ENCODE measurements at regions not wholly inside any gene's neighbourhood (a gene's known extent, or its start where the extent isn't known, plus 50 kb on each side); places are given as distances from the start of the nearest gene placed in this dataset.
"Not testable (repeated sequence)": the region's sequence is repeated elsewhere in the genome, so short reads cannot be mapped to it uniquely, and the experiment has no call there.

DNA sequence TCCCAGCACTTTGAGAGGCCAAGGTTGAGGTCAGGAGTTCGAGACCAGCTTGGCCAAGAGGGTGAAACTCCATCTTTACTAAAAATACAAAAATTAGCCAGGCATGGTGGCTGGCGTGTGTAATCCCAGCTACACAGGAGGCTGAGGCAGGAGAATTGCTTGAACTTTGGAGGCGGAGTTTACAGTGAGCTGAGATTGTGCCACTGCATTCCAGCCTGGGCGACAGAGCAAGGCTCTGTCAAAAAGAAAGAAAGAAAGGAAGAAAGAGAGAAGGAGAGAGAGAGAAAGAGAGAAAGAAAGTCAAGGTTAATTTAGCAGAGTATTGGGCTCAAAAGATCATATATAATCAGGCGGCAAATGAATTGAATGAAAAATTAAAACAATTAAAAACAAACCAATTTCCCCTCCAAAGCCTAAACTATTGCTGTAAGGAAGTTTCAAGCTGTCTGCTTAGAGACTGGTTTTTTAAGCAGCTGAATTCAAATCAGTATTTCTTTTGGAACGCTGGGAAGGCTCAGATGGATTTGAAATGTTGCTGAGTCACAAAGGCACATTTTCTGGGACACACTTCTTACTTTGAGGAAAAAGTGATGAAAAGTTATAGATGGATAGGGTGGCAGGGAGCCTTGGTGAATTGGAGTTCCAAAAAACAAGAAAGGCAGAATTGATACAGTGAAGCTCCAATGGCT is 81.3 kb upstream of the BHLHE40 start:
- no peak for DNase-seq (ENCODE audit: low read depth)
- no peak overlapping the region for H3K4me3 ChIP-seq (ENCODE audit: low read depth, low read length)

DNA sequence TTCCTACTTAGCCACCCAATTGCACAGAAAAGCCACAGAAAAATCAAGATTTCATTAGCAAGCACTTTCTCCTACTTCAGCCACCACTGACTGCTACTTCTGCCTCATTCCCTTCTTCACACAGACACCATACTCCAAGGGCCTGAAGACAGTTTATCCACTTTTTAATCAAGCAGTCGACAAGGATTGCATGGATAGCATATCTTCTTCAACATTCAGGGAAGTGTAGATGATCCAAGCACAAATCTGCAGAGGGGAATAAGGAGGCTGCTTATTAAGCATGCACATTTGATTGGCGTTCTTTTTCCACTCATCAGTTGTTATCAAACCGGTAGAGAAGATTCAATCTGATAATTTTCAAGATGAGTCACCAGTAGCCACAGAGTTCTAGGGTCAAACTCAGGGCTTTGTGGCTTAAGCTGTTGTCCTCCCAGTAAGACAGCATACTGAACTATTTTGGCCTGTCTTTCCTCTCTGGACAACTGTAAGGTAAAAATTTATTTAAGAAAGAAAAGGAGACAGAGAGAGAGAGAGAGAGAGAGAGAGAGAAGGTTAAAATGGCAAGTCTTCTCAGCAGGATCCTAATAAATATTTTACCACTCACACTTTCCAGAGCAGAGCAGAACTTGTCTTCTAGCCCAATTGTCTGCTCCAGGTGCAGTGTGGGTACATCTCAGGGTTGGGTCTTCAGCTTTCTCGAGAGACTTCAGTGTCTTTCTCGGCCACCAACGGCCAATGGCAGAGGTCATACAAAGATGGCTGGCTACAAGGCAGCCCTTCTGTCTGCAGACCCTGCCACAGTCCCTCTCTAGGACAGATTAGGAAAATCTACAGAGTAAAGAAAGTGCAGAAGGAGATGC is 80.6 kb upstream of the BHLHE40 start:
- no peak for DNase-seq (ENCODE audit: low read depth)
- H3K4me3 ChIP-seq (ENCODE audit: low read depth, low read length) = no peak overlapping the region

DNA sequence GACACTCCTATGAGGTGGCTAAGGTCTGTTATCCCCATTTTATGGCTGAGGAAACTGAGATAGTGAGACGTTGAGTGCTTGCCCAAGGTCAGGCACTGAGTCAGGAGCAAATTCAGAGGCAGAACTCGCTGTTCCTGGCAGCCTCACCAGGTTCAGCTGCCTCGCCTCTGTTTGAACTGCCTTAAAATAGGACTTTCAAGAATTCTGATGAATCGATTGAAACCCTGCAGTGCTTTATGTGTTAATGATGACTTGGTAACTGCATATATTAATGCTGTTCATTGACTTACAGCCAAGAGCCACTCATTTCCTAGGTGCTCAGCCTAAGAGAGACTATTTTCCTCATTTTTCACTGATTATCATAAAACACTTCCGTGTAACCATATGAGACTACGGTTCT is 79.5 kb upstream of the BHLHE40 start:
- no peak for DNase-seq (ENCODE audit: low read depth)
- no peak overlapping the region for H3K4me3 ChIP-seq (ENCODE audit: low read depth, low read length)

DNA sequence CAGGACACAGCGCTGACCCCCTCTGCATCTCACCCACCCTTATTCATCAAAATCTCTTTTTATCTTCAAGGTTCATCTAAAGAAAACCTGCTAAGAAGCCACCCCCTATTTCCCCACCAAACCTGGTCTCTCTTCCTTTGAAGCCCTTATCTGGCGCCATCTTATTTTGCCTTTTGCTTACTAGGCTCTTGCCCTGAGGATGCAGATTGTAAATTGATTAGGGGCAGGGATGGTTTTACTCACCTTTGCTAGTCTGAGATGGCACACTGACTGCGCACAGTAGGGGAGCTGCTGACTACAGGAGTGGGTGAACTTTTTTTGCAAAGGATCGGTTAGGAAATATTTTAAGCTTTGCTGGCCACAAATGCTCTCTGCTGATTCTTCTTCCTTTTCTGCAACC is 78.9 kb upstream of the BHLHE40 start:
- no peak overlapping the region for H3K4me3 ChIP-seq (ENCODE audit: low read depth, low read length)
- DNase-seq (ENCODE audit: low read depth) = no peak

DNA sequence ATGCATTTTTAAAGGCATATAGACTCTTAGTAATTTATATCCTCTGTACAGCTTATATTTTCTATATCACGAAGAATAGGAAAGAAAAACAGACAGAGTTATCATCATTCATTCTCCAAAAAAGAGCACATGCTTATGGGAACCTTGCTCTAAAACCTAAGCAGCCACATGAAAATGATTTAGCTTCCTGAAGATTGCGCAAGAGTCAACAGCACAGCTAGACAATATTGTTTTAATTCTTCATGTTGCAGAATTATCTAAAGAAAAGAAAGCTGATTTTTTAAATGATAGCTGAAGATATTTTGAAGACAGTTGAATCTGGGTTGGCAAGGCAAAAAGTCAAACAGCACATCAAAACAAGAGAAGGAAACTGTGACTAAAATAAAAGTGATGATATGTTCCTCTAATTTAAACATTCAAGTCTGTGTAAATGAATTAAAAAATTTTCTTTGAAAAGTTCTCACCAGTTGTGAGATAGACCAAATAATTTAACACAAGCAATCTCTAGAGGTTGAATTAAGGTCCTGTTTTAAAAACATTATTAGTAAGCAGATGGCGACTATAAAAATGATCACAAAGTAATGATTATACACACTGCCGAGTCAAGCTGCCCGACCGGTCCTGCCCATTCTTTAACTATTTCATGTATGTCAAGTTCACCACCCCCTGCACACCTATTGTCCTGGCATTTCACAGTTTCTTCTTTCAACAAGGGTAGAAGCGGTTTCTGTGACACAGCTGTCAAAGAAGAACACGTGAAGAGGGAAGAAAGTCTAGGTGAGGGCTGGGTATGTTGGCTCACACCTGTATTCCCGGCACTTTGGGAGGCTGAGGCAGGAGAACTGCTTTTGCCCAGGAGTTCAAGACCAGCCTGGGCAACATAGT is 74.2 kb upstream of the BHLHE40 start:
- peak; percentile 31 for DNase-seq (ENCODE audit: low read depth)

DNA sequence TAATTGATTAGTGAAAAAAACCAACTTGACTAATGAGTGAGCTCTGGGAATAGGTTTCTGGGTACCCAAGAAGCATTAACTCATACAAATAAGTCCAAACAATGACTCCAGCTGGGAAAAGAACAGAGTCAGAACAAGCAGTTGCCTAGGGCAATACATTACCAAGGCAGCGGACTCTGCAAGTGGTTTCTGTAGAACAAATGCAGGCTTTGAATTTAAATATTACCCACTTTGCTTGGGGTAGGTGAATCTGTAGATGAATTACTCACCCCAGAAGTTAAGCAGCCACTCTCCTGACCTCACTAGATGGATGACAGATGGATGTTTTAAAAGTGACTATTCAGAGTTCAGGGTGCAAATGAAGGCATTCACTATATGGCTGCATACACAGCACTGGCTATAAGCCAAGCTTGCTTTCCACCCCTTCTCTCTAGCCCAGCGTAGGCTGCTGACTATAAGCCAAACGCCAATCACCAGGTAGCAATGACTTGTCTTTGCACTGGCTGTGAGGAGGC is 73.1 kb upstream of the BHLHE40 start:
- peak; percentile 67 for DNase-seq (ENCODE audit: low read depth)
- no peak overlapping the region for H3K4me3 ChIP-seq (ENCODE audit: low read depth, low read length)

More for the DNA sequence above, 74.2 kb upstream of the BHLHE40 start:
- H3K4me3 ChIP-seq (ENCODE audit: low read depth, low read length) = no peak overlapping the region

DNA sequence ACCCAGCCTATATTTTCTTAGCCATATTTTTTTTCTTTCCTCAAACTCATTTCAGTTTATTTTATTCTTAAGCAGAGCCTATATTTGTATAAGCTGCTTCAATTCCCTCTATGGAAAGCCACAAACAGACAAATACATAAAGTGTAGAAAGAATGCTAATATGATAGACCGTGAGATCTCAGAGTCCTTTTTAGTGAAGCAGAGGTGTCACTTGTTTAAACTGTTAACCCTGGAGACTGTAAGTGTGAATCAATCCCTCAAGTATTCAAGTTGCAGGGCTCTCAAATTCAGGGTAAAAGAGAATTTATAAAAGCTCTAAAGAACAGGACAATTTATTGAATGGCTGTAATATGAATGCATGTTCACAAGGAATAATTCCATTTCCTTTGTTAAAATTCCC is 72.2 kb upstream of the BHLHE40 start:
- no peak for DNase-seq (ENCODE audit: low read depth)

DNA sequence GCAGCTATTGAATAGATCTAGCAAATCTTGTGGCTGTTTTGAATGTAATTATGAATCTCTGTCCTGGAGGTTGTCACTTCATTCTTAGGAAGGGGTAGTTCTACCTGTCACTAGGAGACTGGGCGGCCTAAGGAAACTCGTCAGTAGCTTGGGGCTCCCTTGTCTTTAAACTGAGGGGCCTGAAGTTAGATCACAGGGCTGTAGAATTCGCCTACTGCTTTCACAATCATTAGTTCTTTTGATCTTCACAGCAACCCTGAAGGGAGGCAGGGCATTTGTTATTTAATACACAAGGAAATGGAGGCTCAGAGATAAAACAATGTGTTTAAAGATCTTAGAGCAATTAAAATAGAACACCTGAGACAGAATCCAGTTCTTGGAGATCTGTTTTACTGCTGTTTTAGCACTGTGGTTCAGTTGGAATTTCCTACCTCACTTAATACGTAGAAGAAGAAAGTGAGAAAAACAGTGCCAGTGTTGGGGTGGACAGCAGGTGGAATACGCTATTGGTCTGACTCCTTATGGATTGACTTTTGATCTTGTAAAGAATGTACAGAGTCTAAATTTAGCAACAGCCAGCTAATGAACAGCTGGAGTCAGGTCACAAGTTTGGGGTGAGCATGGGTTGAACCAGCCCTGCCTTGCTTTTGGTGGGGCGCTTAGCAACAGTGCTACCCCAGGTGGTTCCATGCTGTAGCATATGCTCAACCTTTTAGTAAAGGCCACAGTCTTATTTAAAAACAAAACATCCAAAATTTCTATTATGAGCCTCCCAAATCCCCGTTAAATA is 71.4 kb upstream of the BHLHE40 start:
- DNase-seq (ENCODE audit: low read depth) = no peak

More for the DNA sequence above, 72.2 kb upstream of the BHLHE40 start:
- H3K4me3 ChIP-seq (ENCODE audit: low read depth, low read length) = no peak overlapping the region

DNA sequence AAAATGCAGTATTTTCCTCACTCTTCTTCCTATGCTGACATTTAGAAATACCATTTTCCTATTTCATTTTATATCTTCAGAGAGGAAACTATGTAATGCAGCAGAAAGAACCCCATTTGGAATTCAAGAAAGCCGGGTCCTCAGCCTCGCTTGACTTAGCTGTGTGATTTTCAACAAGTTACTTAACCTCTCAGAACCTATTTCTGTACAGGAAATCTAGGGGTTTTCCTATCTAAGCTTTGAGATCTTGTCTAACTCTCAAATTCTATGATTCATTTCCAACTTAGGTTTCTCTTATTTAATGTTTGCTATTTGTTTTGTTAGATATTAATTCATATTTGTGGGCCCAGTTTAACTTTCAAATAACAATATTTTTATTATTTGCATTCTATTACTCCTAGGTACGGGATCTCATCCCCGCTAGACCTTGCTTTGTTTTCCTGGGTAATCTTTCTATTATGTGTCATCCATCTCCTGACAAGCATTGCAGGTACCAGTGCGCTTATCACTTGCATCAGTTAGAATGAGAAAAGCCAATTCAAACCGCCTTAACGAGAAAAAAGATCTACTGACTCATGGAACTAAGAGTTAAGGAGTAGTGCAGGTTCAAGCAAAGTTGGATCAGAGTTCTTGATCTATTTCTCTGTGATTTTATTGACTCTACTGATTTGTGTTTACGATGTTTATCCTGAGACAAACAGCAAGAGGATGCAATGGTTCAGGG is 70.6 kb upstream of the BHLHE40 start:
- H3K4me3 ChIP-seq (ENCODE audit: low read depth, low read length) = no peak overlapping the region
- DNase-seq (ENCODE audit: low read depth) = no peak

More for the DNA sequence above, 71.4 kb upstream of the BHLHE40 start:
- no peak overlapping the region for H3K4me3 ChIP-seq (ENCODE audit: low read depth, low read length)

DNA sequence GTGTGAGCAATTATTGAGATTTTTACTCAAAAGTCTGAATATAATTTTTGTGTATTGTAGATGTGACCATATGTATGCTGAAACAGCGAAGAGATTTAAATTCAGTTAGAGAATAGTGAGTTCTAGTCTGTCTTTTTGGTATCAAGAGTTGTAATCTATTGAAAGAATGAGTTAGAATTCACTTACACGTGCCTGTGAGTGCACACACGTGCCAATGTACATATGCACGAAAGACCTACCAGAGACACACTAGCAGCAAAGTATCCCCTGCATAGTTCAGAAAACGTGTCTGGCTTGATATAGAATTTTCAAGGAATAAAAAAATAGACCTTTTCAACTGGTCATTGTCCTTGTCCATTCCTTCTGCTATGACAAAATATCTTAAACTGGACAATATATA is 64.8 kb upstream of the BHLHE40 start:
- no peak overlapping the region for H3K4me3 ChIP-seq (ENCODE audit: low read depth, low read length)
- no peak for DNase-seq (ENCODE audit: low read depth)

DNA sequence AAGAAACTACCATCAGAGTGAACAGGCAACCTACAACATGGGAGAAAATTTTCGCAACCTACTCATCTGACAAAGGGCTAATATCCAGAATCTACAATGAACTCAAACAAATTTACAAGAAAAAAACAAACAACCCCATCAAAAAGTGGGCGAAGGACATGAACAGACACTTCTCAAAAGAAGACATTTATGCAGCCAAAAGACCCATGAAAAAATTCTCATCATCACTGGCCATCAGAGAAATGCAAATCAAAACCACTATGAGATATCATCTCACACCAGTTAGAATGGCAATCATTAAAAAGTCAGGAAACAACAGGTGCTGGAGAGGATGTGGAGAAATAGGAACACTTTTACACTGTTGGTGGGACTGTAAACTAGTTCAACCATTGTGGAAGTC is 57.6 kb upstream of the BHLHE40 start:
- not testable (repeated sequence) for DNase-seq (ENCODE audit: low read depth); H3K4me3 ChIP-seq (ENCODE audit: low read depth, low read length)

DNA sequence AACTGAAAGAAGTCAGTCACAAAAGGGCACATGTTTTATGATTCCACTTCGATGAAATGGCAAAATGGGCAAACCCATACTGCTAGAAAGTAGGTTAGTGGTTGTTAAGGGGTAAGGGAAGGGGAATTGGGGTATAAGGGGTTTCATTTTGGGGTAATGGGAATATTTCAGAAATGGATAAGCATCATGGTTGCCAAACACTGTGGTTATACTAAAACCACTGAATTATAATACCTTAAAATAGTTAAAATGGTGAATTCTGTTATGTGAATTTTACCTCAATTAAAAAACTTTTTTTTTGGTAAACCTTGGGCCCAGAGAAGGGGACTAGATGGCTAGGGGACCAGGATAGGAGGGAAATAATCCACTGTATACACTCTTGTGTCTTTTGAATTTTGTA is 52.3 kb upstream of the BHLHE40 start:
- H3K4me3 ChIP-seq (ENCODE audit: low read depth, low read length) = no peak overlapping the region
- DNase-seq (ENCODE audit: low read depth) = no peak

DNA sequence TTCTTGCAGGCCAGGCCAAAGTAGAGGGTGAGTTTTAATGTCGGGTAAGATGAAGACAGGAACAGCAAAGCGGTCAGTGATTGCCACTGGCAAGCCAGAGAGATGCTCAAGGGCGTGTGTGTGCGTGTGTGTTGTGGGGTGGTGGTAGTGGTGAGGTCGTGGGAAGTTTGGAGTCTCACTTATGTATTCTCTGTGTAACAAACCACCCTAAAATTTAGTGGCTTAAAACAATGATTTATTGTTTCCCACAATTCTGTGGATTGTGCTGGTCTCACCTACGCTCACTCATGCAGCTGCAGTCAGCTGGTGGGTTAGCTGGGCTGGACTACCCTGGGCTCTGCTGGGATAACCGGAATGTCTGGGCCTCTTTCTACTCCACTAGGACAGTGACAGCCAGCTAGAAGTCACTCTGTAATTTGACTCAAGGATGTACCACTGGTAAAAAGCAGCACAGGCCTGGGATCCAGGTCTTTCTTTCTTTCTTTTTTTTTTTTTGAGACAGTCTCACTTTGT is 50.9 kb upstream of the BHLHE40 start:
- no peak overlapping the region for H3K4me3 ChIP-seq (ENCODE audit: low read depth, low read length)
- DNase-seq (ENCODE audit: low read depth) = no peak

All from skeletal muscle cell (primary cell).